ENCODE measurements at regions not wholly inside any gene's neighbourhood (a gene's known extent, or its start where the extent isn't known, plus 50 kb on each side); places are given as distances from the start of the nearest gene placed in this dataset.

- H3K9me3 ChIP-seq (ENCODE audit: control insufficient read depth, insufficient read depth, low read depth, low read length) = no peaks in the 10 kb centered on the region
- intact Hi-C loops (cut with micrococcal nuclease; ENCODE audit: unreplicated experiment) = no loop called here
- no peak overlapping the region for H3K4me3 ChIP-seq (ENCODE audit: low read depth in 2 of 2, low read length in 2 of 2)
- in situ Hi-C loops (cut with HindIII; ENCODE audit: low pct_unique_long_range_greater_than_20kb, low sequenced_read_pairs) = no loop called here
- DNase-seq (ENCODE audit: low read depth, low spot score) (no peak), ATAC-seq (no peak)
- no peak overlapping the region for H3K27ac ChIP-seq (ENCODE audit: low read length)
- ChIA-PET CTCF (no interaction called here), POLR2A (no interaction called here)
- TF ChIP-seq TCF7L2 (IDR thresholded peaks at IDR 0.05; ENCODE audit: low read depth, low read length) (no peak), REST (IDR thresholded peaks at IDR 0.05; ENCODE audit: insufficient read depth in 1 of 2, low read depth in 2 of 2, low read length in 1 of 2) (no peak), CTCF (IDR thresholded peaks at IDR 0.05) (no peak), SIN3A (IDR thresholded peaks at IDR 0.05; ENCODE audit: borderline replicate concordance, insufficient read depth, low read depth, low read length) (no peak), POLR2AphosphoS5 (IDR thresholded peaks at IDR 0.05; ENCODE audit: low read depth, low read length) (no peak)
- H3K36me3 ChIP-seq (ENCODE audit: control insufficient read depth, insufficient read depth, low read length) = no peaks in the 10 kb centered on the region
- BruUV-seq (replicated peaks) = no TSS peak
- peaks cover 3% of the 10 kb centered on the region; the same call in 1 of the 2 replicates for H3K27me3 ChIP-seq (ENCODE audit: control insufficient read depth, insufficient read depth, low read length)
- H3K4me1 ChIP-seq (ENCODE audit: control insufficient read depth, insufficient read depth, low read length) = no peaks in the 10 kb centered on the region
Measured at GRCh38 chr11:44424841-44425240, 114.9 kb upstream of the ALX4 start.

- TF ChIP-seq SIN3A (IDR thresholded peaks at IDR 0.05; ENCODE audit: borderline replicate concordance, insufficient read depth, low read depth, low read length) (no peak), REST (IDR thresholded peaks at IDR 0.05; ENCODE audit: insufficient read depth in 1 of 2, low read depth in 2 of 2, low read length in 1 of 2) (no peak), CTCF (IDR thresholded peaks at IDR 0.05) (no peak), POLR2AphosphoS5 (IDR thresholded peaks at IDR 0.05; ENCODE audit: low read depth, low read length) (no peak), TCF7L2 (IDR thresholded peaks at IDR 0.05; ENCODE audit: low read depth, low read length) (no peak)
- intact Hi-C loops (cut with micrococcal nuclease; ENCODE audit: unreplicated experiment) (no loop called here), in situ Hi-C loops (cut with HindIII; ENCODE audit: low pct_unique_long_range_greater_than_20kb, low sequenced_read_pairs) (no loop called here)
- ChIA-PET CTCF (no interaction called here), POLR2A (no interaction called here)
- no peaks in the 10 kb centered on the region for H3K4me1 ChIP-seq (ENCODE audit: control insufficient read depth, insufficient read depth, low read length)
- H3K27ac ChIP-seq (ENCODE audit: low read length) = no peak overlapping the region
- DNase-seq (ENCODE audit: low read depth, low spot score) = no peak
- H3K36me3 ChIP-seq (ENCODE audit: control insufficient read depth, insufficient read depth, low read length) = no peaks in the 10 kb centered on the region
- H3K4me3 ChIP-seq (ENCODE audit: low read depth in 2 of 2, low read length in 2 of 2) = no peak overlapping the region
- peaks cover 4% of the 10 kb centered on the region; the same call in 1 of the 2 replicates for H3K27me3 ChIP-seq (ENCODE audit: control insufficient read depth, insufficient read depth, low read length)
- ATAC-seq = no peak
- no peaks in the 10 kb centered on the region for H3K9me3 ChIP-seq (ENCODE audit: control insufficient read depth, insufficient read depth, low read depth, low read length)
- BruUV-seq (replicated peaks) = no TSS peak
Measured at GRCh38 chr11:44426119-44426518, 116.2 kb upstream of the ALX4 start.

Data from Panc1 (cell line).